22Rv1 (cell line): ENCODE measurements at regions not wholly inside any gene's neighbourhood (a gene's known extent, or its start where the extent isn't known, plus 50 kb on each side); places are given as distances from the start of the nearest gene placed in this dataset.

ENCODE experiments used
- ZFX ChIP-seq: fragments of 450-650 bp; IDR thresholded peaks from 2 replicates; pipeline ENCODE4 v1.6.1; 2017; ENCODE audit warnings: antibody characterized with exemption, borderline replicate concordance
- TF ChIP-seq, protein P1 (sequence below): fragments of 450-650 bp; IDR thresholded peaks from 2 replicates; pipeline ENCODE4 v1.5.1; 2017; ENCODE audit warnings: mild to moderate bottlenecking

DNA sequence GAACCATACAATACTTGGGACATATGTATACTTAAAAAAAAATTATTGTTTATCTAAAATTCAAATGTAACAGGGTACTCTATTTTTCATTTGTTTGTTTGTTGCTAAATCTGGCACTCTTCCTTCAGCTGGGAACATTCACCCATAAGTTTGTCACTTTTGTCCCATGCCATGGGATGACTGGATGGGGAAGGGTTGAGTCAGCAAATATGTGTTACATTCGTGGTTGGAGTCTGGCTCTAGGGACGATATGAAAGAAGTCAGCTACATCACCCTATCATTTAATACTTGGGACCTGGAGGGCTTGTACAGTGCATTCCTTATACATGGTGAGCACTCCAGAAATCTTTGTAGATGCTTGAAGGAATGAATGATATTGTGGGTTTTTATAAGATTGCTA lies 131.3 kb downstream of the IPO8 start:
- TF ChIP-seq, protein P1, sequence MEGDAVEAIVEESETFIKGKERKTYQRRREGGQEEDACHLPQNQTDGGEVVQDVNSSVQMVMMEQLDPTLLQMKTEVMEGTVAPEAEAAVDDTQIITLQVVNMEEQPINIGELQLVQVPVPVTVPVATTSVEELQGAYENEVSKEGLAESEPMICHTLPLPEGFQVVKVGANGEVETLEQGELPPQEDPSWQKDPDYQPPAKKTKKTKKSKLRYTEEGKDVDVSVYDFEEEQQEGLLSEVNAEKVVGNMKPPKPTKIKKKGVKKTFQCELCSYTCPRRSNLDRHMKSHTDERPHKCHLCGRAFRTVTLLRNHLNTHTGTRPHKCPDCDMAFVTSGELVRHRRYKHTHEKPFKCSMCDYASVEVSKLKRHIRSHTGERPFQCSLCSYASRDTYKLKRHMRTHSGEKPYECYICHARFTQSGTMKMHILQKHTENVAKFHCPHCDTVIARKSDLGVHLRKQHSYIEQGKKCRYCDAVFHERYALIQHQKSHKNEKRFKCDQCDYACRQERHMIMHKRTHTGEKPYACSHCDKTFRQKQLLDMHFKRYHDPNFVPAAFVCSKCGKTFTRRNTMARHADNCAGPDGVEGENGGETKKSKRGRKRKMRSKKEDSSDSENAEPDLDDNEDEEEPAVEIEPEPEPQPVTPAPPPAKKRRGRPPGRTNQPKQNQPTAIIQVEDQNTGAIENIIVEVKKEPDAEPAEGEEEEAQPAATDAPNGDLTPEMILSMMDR, result no peak
- TF ChIP-seq ZFX, result no peak
